GM12878 (cell line): ENCODE measurements at regions not wholly inside any gene's neighbourhood (a gene's known extent, or its start where the extent isn't known, plus 50 kb on each side); places are given as distances from the start of the nearest gene placed in this dataset.

Source experiments
- ATAC-seq: fragments of 200-7000 bp; cut with Tn5 transposase; 3 replicates; pipeline ENCODE4 v1.9.1; 2020; ENCODE audit warnings: mild to moderate bottlenecking, moderate library complexity
- BruUV-seq: library from RNA; stranded (reverse); fragments of 400-500 nt; replicated peaks from 2 replicates; lab custom pipeline; 2021; lab: Mats Ljungman, UMichigan
- CTCF ChIA-PET: fragments of 300-600 bp; sonication (Branson Sonifier 250); formaldehyde crosslinking; extraction: SDS; loops from one replicate; lab custom pipeline; 2021; ENCODE audit warnings: inconsistent platforms; lab: Yijun Ruan, JAX
- POLR2A ChIA-PET: fragments of 350-600 bp; formaldehyde crosslinking; extraction: SDS; loops from one replicate; lab custom pipeline; 2021; ENCODE audit warnings: inconsistent platforms; lab: Charles Lee
- RAD21 ChIA-PET: fragments of 300-600 bp; sonication (Branson Sonifier 250); formaldehyde crosslinking; loops from one replicate; lab custom pipeline; 2023; ENCODE audit warnings: antibody characterized with exemption; ENCODE audit not compliant: unreplicated experiment; lab: Charles Lee
- SMC1A ChIA-PET: fragments of 300-600 bp; sonication (Branson Sonifier 250); formaldehyde crosslinking; loops from one replicate; lab custom pipeline; 2023; ENCODE audit not compliant: unreplicated experiment, uncharacterized antibody; lab: Charles Lee
- DNase-seq: peaks from one replicate; pipeline ENCODE4 v3.0.0-alpha.2; 2011; ENCODE audit warnings: low read depth, low spot score
- FAIRE-seq: peaks from 3 replicates; lab custom pipeline; 2011; peaks lifted over from hg19 to GRCh38; lab: Jason Lieb, UNC
- H2AFZ ChIP-seq: 2 replicates; pipeline ENCODE4 v1.6.0; 2011; ENCODE audit warnings: low read depth, low read length, control low read depth; ENCODE audit not compliant: control insufficient read depth
- H3K27ac ChIP-seq: 2 replicates; pipeline ENCODE4 v1.5.1; 2011; ENCODE audit warnings: control low read depth; ENCODE audit not compliant: control insufficient read depth, insufficient read depth
- H3K27me3 ChIP-seq, 2 experiments: replicated peaks in 1 of 2; 2 replicates each; pipeline versions ENCODE4 v1.6.0 to v1.6.1; 2011; ENCODE audit warnings: low read length in 1 of 2; ENCODE audit not compliant: control insufficient read depth in 2 of 2, insufficient read depth in 2 of 2
- H3K36me3 ChIP-seq, 2 experiments: 2 replicates each; pipeline ENCODE4 v1.5.1; 2011; ENCODE audit warnings: low read length in 1 of 2; ENCODE audit not compliant: control insufficient read depth in 2 of 2, insufficient read depth in 2 of 2
- H3K4me1 ChIP-seq: 2 replicates; pipeline ENCODE4 v1.6.1; 2011; ENCODE audit warnings: mild to moderate bottlenecking, low read length, moderate library complexity, mixed read lengths; ENCODE audit not compliant: control insufficient read depth, insufficient read depth
- H3K4me2 ChIP-seq: 2 replicates; pipeline ENCODE4 v1.6.0; 2011; ENCODE audit warnings: control low read depth; ENCODE audit not compliant: control insufficient read depth, insufficient read depth
- H3K4me3 ChIP-seq: fragments of 200-600 bp; sonication (generic); 2 replicates; pipeline ENCODE4 v1.5.1; 2016
- H3K79me2 ChIP-seq: 2 replicates; pipeline ENCODE4 v1.6.0; 2011; ENCODE audit warnings: low read length; ENCODE audit not compliant: control insufficient read depth, insufficient read depth
- H3K9ac ChIP-seq: 2 replicates; pipeline ENCODE4 v1.8.0; 2011; ENCODE audit warnings: low read length, control low read depth, mixed read lengths; ENCODE audit not compliant: control insufficient read depth, insufficient read depth
- H3K9me3 ChIP-seq: replicated peaks from 3 replicates; pipeline ENCODE4 v1.5.1; 2011; ENCODE audit warnings: mild to moderate bottlenecking, low read length; ENCODE audit not compliant: control insufficient read depth, insufficient read depth
- H4K20me1 ChIP-seq: 2 replicates; pipeline ENCODE4 v1.6.0; 2011; ENCODE audit not compliant: control insufficient read depth, insufficient read depth
- CEBPB ChIP-seq, 2 experiments: fragments of 150-350 bp in 1 of 2; IDR thresholded peaks; 2 replicates each; pipeline ENCODE4 v1.6.1; 2012 to 2014; ENCODE audit warnings: low read depth in 2 of 2, low read length in 2 of 2, borderline replicate concordance in 1 of 2, inconsistent platforms in 1 of 2
- FOXK2 ChIP-seq: fragments of 450-650 bp; IDR thresholded peaks from 2 replicates; pipeline ENCODE4 v1.6.1; 2017; ENCODE audit warnings: mild to moderate bottlenecking, moderate library complexity
- IRF4 ChIP-seq: IDR thresholded peaks from 2 replicates; pipeline ENCODE4 v1.6.1; 2011; ENCODE audit warnings: low read depth, low read length
- LARP7 ChIP-seq: fragments of 450-650 bp; IDR thresholded peaks from 2 replicates; pipeline ENCODE4 v1.6.1; 2017; ENCODE audit warnings: mild to moderate bottlenecking
- MEF2B ChIP-seq: fragments of 450-650 bp; IDR thresholded peaks from 2 replicates; pipeline ENCODE4 v1.6.1; 2018; ENCODE audit warnings: mild to moderate bottlenecking, moderate library complexity; ENCODE audit not compliant: partially characterized antibody, poor library complexity, severe bottlenecking
- TAF1 ChIP-seq: IDR thresholded peaks from 2 replicates; pipeline ENCODE4 v1.6.1; 2011; ENCODE audit warnings: mild to moderate bottlenecking, low read depth, low read length, borderline replicate concordance
- TCF12 ChIP-seq: IDR thresholded peaks from 2 replicates; pipeline ENCODE4 v1.6.1; 2011; ENCODE audit warnings: low read depth, mild to moderate bottlenecking, low read length
- YBX1 ChIP-seq: fragments of 450-650 bp; IDR thresholded peaks from 2 replicates; pipeline ENCODE4 v1.6.1; 2016; ENCODE audit warnings: antibody characterized with exemption
- YY1 ChIP-seq: IDR thresholded peaks from 2 replicates; pipeline ENCODE4 v1.6.1; 2011; ENCODE audit warnings: low read depth, mild to moderate bottlenecking, low read length
- ZNF24 ChIP-seq: fragments of 450-650 bp; IDR thresholded peaks from 2 replicates; pipeline ENCODE4 v1.6.1; 2017; ENCODE audit warnings: antibody characterized with exemption, mild to moderate bottlenecking
- WGBS: methylation state at CpG from one replicate; pipeline ENCODE4 v1.1.6; 2016; ENCODE audit warnings: low lambda C conversion rate; ENCODE audit not compliant: insufficient replicate concordance, insufficient coverage; ENCODE audit errors: missing lambda C conversion rate; 5-methylcytosine and 5-hydroxymethylcytosine counted together
- in situ Hi-C: fragments of 300-500 bp; cut with MboI; formaldehyde crosslinking; loops from 9 replicates; pipeline ENCODE4 v1.14.3; 2018; ENCODE audit warnings: mixed read lengths
- intact Hi-C: fragments of 100-400 bp; cut with micrococcal nuclease; formaldehyde crosslinking; loops from one replicate; pipeline ENCODE4 v1.14.2; 2022; ENCODE audit not compliant: unreplicated experiment
- TF ChIP-seq, protein P1 (sequence below): fragments of 450-650 bp; IDR thresholded peaks from 2 replicates; pipeline ENCODE4 v1.6.1; 2018; ENCODE audit warnings: mild to moderate bottlenecking, low read depth, moderate library complexity; ENCODE audit not compliant: partially characterized antibody
- TF ChIP-seq, protein P2 (sequence below): fragments of 150-350 bp; IDR thresholded peaks from 2 replicates; pipeline ENCODE4 v1.6.1; 2016; ENCODE audit warnings: low read depth, low read length

DNA sequence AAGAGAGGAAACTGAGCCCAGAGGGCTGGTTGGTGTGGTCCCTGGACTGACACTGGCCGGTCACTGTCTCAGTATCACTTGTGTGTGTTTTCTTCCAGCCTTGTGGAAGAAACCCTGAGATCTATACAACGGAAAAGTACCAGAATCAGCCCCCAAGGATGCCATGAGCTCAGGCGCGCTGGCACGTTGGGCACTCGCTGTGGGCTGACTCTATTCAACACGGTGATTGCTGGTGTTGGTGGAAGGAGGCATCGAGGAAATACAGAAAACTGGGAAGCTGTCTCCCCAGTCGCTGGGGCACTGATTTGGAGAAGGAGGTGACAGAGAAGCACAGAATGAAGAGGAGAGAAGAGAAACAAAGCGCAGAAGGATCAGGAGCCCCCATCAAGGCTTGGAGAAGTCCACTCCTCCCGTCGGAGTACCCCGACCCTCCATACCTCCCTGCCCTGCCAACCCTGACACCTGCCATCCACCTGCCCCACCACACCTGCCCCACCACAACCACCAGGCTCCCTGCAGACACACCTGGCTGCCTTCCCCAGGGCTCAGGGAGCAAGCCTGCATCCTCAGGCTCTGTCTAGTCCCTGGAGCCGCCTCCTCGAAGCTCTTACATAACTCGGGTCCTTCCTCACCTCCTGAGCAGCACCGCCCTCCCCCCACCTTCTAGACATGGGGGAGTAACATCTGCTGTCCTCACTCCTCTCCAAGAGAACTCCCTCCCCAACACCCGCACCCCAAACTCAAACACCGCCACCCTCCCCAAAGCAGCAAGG lies 66.5 kb downstream of the RBFOX3 start:
- ChIA-PET SMC1A (no interaction called here), CTCF (no interaction called here), RAD21 (no interaction called here), POLR2A (no interaction called here)
- intact Hi-C loops: no loop called here
- Histone ChIP-seq H3K4me2 (no peak overlapping the region), H3K4me3 (no peak overlapping the region), H3K9ac (no peak overlapping the region), H2AFZ (no peak overlapping the region), H3K79me2 (no peaks in the 10 kb centered on the region), H3K36me3 (no peaks in the 10 kb centered on the region), H3K27ac (no peak overlapping the region), H3K27me3 (peaks cover 0 to 11% of the 10 kb centered on the region in 2 experiments; a peak in 3 of 4 replicates), H3K4me1 (no peaks in the 10 kb centered on the region), H3K9me3 (no peaks in the 10 kb centered on the region), H4K20me1 (no peaks in the 10 kb centered on the region)
- 33% methylated on average over 19 of the region's 19 CpGs for WGBS
- in situ Hi-C loops: no loop called here
- ATAC-seq: no peak
- no peak for FAIRE-seq
- no TSS peak for BruUV-seq
- DNase-seq: no peak
- no peak for TF ChIP-seq LARP7

DNA sequence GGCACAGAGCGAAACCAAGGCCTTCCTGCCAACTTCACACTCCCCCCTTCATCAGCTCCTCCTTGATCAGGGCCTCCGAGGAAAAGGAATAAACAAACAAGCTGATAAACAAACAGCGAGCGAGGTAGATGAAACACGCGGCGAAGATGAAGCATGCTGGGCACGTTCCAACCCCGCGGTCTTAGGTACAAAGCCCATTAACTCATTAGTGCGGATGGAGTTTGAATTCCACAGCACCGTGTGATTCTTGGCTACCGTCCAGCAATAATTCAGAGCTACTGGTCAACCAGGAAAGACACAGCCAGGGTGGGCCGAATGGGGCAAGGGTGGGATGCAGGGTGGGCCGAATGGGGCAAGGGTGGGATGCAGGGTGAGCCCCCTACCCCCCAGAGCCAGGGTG lies 67.3 kb downstream of the RBFOX3 start:
- no peaks in the 10 kb centered on the region for H4K20me1 ChIP-seq
- ChIA-PET SMC1A (no interaction called here), RAD21 (no interaction called here), CTCF (no interaction called here), POLR2A (no interaction called here)
- H3K36me3 ChIP-seq: no peaks in the 10 kb centered on the region
- peaks cover 0 to 11% of the 10 kb centered on the region in 2 experiments; a peak in 3 of 4 replicates for H3K27me3 ChIP-seq
- DNase-seq (no peak), ATAC-seq (no peak), FAIRE-seq (no peak)
- H3K9me3 ChIP-seq: no peaks in the 10 kb centered on the region
- H2AFZ ChIP-seq: no peak overlapping the region
- in situ Hi-C loops (no loop called here), intact Hi-C loops (no loop called here)
- H3K9ac ChIP-seq: no peak overlapping the region
- H3K79me2 ChIP-seq: no peaks in the 10 kb centered on the region
- H3K27ac ChIP-seq: no peak overlapping the region
- BruUV-seq: no TSS peak
- H3K4me2 ChIP-seq: no peak overlapping the region
- no peak overlapping the region for H3K4me3 ChIP-seq
- H3K4me1 ChIP-seq: no peaks in the 10 kb centered on the region
- 42% methylated on average over 15 of the region's 15 CpGs for WGBS
- TF ChIP-seq YBX1: no peak
- TF ChIP-seq ZNF24: no peak
- TF ChIP-seq, protein P1, sequence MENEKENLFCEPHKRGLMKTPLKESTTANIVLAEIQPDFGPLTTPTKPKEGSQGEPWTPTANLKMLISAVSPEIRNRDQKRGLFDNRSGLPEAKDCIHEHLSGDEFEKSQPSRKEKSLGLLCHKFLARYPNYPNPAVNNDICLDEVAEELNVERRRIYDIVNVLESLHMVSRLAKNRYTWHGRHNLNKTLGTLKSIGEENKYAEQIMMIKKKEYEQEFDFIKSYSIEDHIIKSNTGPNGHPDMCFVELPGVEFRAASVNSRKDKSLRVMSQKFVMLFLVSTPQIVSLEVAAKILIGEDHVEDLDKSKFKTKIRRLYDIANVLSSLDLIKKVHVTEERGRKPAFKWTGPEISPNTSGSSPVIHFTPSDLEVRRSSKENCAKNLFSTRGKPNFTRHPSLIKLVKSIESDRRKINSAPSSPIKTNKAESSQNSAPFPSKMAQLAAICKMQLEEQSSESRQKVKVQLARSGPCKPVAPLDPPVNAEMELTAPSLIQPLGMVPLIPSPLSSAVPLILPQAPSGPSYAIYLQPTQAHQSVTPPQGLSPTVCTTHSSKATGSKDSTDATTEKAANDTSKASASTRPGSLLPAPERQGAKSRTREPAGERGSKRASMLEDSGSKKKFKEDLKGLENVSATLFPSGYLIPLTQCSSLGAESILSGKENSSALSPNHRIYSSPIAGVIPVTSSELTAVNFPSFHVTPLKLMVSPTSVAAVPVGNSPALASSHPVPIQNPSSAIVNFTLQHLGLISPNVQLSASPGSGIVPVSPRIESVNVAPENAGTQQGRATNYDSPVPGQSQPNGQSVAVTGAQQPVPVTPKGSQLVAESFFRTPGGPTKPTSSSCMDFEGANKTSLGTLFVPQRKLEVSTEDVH: no peak
- no peak for TF ChIP-seq TAF1
- TF ChIP-seq, protein P2, sequence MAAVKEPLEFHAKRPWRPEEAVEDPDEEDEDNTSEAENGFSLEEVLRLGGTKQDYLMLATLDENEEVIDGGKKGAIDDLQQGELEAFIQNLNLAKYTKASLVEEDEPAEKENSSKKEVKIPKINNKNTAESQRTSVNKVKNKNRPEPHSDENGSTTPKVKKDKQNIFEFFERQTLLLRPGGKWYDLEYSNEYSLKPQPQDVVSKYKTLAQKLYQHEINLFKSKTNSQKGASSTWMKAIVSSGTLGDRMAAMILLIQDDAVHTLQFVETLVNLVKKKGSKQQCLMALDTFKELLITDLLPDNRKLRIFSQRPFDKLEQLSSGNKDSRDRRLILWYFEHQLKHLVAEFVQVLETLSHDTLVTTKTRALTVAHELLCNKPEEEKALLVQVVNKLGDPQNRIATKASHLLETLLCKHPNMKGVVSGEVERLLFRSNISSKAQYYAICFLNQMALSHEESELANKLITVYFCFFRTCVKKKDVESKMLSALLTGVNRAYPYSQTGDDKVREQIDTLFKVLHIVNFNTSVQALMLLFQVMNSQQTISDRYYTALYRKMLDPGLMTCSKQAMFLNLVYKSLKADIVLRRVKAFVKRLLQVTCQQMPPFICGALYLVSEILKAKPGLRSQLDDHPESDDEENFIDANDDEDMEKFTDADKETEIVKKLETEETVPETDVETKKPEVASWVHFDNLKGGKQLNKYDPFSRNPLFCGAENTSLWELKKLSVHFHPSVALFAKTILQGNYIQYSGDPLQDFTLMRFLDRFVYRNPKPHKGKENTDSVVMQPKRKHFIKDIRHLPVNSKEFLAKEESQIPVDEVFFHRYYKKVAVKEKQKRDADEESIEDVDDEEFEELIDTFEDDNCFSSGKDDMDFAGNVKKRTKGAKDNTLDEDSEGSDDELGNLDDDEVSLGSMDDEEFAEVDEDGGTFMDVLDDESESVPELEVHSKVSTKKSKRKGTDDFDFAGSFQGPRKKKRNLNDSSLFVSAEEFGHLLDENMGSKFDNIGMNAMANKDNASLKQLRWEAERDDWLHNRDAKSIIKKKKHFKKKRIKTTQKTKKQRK: no peak
- no peak for TF ChIP-seq CEBPB (IDR thresholded peaks at IDR 0.05; ENCODE audit: borderline replicate concordance in 1 of 2, low read depth in 2 of 2, low read length in 2 of 2)
- TF ChIP-seq TCF12: no peak
- no peak for TF ChIP-seq IRF4
- TF ChIP-seq FOXK2: no peak
- TF ChIP-seq MEF2B: no peak
- no peak for TF ChIP-seq YY1
